GM23248 (cell line): ENCODE measurements at regions not wholly inside any gene's neighbourhood (a gene's known extent, or its start where the extent isn't known, plus 50 kb on each side); places are given as distances from the start of the nearest gene placed in this dataset.

Experiments used
- EZH2 ChIP-seq: fragments of 200-600 bp; sonication (generic); IDR thresholded peaks from 2 replicates; pipeline ENCODE4 v1.6.1; 2018; ENCODE audit warnings: antibody characterized with exemption, mild to moderate bottlenecking; ENCODE audit not compliant: insufficient read depth, poor library complexity, severe bottlenecking
- EZH2phosphoT487 ChIP-seq: fragments of 200-600 bp; sonication (generic); IDR thresholded peaks from 2 replicates; pipeline ENCODE4 v1.6.1; 2018; ENCODE audit warnings: antibody characterized with exemption, moderate library complexity, mild to moderate bottlenecking, low read depth; ENCODE audit not compliant: insufficient read depth

DNA sequence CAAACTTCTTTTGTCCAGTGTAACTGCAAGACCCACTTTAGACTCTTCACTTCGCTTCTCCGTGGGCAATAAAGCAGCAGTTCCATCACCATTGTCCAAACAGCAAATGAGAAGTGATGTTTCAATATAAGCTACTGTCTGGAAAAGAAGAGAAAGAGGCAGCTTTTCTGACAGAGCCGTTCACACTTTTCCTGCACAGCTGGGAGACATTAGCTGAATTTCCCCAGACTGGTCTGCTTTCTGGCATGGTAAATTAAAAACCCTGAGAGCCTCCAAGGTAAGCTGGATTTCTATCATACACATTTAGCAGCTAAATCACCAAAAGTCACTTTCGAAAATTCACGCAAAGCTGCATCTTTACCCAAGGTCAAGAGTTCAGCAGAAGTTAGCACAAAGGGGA lies 108.5 kb upstream of the CMC1 start:
- TF ChIP-seq EZH2 = no peak
- TF ChIP-seq EZH2phosphoT487 = no peak
